NCI-H524 treated with DMSO at 0.1 percent for 48 hours (cell line): ENCODE measurements at regions not wholly inside any gene's neighbourhood (a gene's known extent, or its start where the extent isn't known, plus 50 kb on each side); places are given as distances from the start of the nearest gene placed in this dataset.
"Not testable (repeated sequence)": the region's sequence is repeated elsewhere in the genome, so short reads cannot be mapped to it uniquely, and the experiment has no call there.

Experiments
- DNase-seq: peaks from one replicate; lab custom pipeline; 2025; lab: John Stamatoyannopoulos, UW

GRCh38 chr5:126103868-126104267 lies 319.3 kb upstream of the GRAMD2B start:
- no peak for DNase-seq

- no peak for DNase-seq
Measured at GRCh38 chr5:126104341-126104740, 318.9 kb upstream of the GRAMD2B start.

GRCh38 chr5:126104951-126105350 lies 318.3 kb upstream of the GRAMD2B start:
- DNase-seq: no peak

- DNase-seq: no peak
Measured at GRCh38 chr5:126106029-126106428, 317.2 kb upstream of the GRAMD2B start.

DNA sequence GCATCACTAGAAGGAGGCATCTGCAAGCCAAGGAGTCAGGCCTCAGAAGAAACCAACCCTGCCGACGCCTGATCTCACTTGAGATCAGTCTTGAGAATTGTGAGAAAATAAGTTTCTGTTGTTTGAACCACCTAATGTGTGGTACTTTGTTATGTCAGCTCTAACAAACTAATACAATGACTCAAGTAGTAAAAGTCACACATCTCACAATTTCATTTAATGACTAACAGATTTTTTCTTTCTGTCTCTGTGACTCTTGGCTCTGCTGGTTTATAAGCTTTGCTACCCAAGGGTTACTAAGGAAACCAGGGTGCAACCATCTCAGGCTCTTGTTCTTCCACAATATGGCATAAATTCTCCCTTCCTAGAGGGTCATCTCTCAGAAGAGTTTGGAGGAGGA lies 315.8 kb upstream of the GRAMD2B start:
- DNase-seq: no peak

DNA sequence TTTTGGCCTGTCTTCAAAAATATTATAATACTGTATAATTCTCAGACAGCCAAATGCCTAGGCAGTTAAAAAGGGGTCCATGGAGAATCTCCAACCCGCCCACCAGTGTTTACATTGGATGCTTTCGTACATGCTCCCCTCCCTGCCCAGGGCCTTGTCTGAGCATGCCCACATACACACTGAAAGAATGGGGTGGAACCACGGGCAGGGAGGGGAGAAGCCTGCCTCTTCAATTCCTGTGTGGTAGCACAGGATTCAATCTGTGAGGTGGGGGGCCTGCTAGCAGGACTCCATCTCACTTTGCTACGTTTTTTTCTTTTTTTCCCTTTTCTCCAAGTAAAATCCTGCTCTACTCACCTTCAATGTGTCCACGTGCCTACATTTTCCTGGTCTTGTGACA lies 314.7 kb upstream of the GRAMD2B start:
- DNase-seq: no peak

- DNase-seq: no peak
Measured at GRCh38 chr5:126115059-126115629, 308.1 kb upstream of the GRAMD2B start.

GRCh38 chr5:126117044-126117443 lies 306.2 kb upstream of the GRAMD2B start:
- DNase-seq: no peak

- DNase-seq: no peak
Measured at GRCh38 chr5:126119887-126120442, 303.2 kb upstream of the GRAMD2B start.

DNA sequence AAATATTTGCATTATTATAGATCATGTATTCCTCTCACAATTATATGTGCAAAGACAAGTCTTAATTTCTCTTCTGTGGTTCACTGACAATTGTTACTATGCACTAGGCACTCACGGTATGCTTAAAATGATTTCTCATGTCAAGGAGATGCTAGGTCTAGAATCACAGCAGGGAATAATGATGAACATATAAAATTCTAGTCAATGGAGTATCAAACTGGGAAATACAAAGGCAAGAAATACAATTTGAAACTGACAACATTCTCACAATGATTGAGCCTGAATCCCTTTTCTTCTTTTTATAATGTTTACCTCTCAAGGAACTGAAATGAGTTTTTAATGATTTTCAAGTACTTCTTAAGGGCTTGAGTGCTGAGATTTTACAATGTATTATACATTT lies 302.3 kb upstream of the GRAMD2B start:
- no peak for DNase-seq

- no peak for DNase-seq
Measured at GRCh38 chr5:126122942-126123341, 300.3 kb upstream of the GRAMD2B start.

DNA sequence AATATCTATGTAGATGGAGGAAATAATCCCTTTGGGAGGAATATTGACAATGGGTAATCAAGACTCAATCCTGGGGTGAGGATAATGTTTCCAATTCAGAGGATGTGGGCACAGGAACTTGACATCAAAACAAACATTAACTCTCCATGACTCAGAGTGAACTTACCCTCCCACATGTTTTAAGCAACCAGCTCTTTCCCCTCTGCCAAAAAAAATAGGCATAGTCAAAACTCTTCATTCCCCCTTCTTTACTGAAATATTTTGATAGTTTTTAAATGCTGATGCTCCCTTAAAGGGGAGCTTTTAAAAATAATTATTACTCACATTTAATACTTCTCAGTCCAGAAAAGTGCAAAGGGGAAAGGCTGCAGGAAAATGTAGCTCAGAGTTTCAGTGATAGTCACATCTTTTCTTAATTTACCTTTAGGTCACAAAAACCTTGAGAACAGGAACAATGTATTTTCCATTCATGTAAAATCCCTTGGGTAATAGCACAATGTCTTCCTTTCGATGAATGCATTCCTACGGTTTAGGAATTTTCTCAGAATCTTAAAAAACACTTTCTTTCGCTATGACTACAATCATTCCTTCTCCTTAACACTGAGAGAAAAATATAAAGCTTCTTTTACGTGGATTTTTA lies 298.4 kb upstream of the GRAMD2B start:
- no peak for DNase-seq

DNA sequence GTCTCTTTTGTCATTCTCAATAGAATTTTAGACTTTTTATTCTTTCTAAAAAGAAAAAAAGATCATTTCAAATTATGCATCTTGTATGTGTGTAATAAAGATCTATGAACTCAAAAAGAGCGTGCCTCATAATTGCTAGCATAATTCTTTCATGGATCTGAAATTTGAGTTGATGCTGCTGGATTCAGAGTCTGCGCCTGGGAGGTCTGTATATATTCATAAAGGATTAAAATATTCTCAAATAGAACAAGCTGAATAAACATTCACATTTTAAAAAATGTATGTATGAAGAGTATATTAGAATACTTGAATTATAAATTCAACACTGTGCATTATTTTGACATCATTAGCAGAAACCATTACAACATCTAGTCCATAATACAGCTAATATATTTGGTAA lies 297.8 kb upstream of the GRAMD2B start:
- no peak for DNase-seq

- DNase-seq: no peak
Measured at GRCh38 chr5:126126574-126126973, 296.6 kb upstream of the GRAMD2B start.

DNA sequence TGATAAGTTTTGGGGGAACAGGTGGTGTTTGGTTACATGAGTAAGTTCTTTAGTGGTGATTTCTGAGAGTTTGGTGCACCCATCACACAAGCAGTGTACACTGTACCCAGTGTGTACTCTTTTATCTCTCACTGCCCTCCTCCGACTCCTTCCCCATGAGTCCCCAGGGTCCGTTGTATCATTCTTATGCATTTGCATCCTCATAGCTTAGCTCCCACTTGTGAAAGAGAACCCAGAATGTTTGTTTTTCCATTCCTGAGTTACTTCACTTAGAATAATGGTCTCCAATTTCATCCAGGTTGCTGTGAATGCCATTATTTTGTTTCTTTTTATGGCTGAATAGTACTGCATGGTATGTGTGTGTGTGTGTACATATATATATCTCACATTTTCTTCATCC lies 295.8 kb upstream of the GRAMD2B start:
- not testable (repeated sequence) for DNase-seq

- no peak for DNase-seq
Measured at GRCh38 chr5:126129431-126129830, 293.8 kb upstream of the GRAMD2B start.

DNA sequence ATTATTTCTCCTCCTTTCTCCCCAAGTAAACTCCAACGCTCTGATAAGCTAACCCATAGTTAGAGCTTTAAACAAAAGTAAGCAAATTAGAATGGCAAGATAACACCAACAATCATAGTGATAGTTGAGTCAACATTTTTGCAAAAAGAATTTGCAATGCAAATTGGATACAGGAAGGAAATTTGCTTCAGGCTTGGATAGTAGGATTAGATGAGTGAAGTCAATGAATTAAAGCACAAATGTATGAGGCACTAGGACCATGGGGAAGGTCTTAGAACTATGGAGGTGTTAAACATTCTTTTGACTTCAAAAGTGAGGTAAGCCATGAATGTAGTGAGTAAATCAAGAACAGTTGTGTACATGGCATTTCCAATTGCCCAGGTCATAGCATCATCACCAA lies 289.8 kb upstream of the GRAMD2B start:
- DNase-seq: no peak

DNA sequence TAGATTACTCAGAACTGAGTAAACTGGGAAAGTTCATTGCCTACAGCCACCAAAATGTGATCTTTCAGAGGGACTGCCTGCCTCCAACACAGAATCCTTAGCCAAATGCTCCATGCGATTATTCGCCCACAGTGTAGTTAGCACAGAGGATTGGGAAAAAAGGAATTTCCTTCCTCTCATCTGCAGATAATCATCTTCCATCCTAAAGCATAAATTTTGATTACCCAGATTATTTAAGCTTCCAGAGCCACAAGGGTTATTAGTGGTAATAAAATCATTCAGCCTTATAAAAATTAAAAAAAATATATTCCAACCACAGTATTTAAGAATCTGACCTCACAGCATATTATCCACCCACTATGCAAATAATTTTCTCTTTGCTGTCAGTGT lies 285.3 kb upstream of the GRAMD2B start:
- no peak for DNase-seq

DNA sequence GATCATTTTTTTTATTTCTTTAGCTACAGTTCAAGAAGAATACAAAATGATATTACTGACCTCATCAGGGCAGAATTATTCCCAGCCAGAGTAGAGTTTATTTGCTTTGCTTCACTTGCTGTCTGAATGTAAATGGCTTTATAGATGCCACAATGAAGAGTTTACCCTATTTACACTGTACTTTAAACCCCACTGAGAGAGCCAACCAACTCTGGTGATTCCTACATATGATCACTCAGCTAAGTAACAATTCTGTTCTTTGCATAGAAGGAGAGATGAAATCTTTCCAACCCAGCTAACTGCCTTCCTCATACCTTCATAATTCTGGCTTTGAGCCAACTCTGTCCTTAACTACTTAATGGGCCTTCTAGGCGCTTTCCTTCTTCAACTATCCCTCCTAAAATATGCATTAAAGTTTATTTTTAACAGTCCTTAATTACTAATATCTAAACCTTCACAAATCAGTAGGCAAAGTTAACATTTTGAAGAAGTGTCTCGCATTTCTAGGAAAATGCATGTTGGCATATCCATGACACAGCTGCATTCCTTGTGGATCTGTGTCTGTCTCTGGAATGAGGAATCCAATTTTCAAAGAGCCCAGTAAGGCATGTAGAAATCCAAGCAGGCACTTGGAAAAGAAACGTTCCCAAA lies 284.8 kb upstream of the GRAMD2B start:
- DNase-seq: no peak

- no peak for DNase-seq
Measured at GRCh38 chr5:126139086-126139485, 284.1 kb upstream of the GRAMD2B start.

DNA sequence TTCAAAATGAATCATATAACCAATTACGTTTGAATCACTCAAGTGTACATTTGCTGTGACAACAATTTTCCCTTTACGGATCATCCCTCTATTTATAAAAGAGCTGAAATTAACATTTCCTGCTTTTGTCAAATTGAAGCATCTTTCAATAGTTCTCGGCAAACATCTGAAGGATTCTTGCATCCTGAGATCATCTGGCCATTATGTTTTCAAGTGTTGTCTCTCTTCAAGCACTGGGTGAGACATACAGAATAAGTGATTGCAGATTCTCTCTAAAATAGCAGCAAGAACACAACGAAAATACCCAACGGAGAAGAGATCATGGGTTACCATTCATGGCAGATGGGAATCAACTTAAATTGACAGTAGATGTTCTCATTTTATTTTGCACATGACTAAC lies 283.4 kb upstream of the GRAMD2B start:
- no peak for DNase-seq

DNA sequence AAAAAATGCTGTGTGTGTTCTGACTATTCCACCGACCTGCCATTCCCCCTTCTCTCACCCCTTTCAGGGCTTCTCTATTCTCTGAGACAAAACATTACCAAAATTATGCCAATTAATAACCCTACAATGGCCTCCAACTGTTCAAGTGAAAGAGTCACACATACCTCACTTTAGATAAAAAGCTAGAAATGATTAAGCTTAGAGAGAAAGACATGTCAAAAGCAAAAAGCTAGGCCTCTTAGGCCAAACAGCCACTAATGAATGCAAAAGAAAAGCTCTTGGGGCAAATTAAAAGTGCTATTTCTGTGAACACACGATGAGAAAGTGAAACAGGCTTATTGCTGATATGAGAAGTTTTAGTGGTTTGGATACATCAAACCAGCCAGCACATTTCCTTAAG lies 279.6 kb upstream of the GRAMD2B start:
- DNase-seq: no peak

DNA sequence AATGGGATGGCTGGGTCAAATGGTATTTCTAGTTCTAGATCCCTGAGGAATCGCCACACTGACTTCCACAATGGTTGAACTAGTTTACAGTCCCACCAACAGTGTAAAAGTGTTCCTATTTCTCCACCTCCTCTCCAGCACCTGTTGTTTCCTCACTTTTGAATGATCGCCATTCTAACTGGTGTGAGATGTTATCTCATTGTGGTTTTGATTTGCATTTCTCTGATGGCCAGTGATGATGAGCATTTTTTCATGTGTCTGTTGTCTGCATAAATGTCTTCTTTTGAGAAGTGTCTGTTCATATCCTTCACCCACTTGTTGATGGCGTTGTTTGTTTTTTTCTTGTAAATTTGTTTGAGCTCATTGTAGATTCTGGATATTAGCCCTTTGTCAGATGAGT lies 272.9 kb upstream of the GRAMD2B start:
- not testable (repeated sequence) for DNase-seq
